Mucosa of rectum (tissue), 2 donors: ENCODE measurements at regions not wholly inside any gene's neighbourhood (a gene's known extent, or its start where the extent isn't known, plus 50 kb on each side); places are given as distances from the start of the nearest gene placed in this dataset.
"Not testable (repeated sequence)": the region's sequence is repeated elsewhere in the genome, so short reads cannot be mapped to it uniquely, and the experiment has no call there.

Source experiments
- H3K27ac ChIP-seq, 2 donors: one replicate each; pipeline ENCODE4 v1.7.0; 2013; ENCODE audit warnings: inconsistent platforms in 2 of 2, low read depth in 2 of 2, low read length in 2 of 2
- H3K27me3 ChIP-seq, 2 donors: one replicate each; pipeline ENCODE4 v1.7.0; 2013; ENCODE audit warnings: low read length in 2 of 2; ENCODE audit not compliant: control insufficient read depth in 2 of 2, insufficient read depth in 2 of 2
- H3K36me3 ChIP-seq, 2 donors: one replicate each; pipeline ENCODE4 v1.7.0; 2013; ENCODE audit warnings: low read length in 2 of 2; ENCODE audit not compliant: control insufficient read depth in 2 of 2, insufficient read depth in 2 of 2
- H3K4me1 ChIP-seq, 2 donors: one replicate each; pipeline ENCODE4 v1.7.0; 2013; ENCODE audit warnings: low read length in 2 of 2, mild to moderate bottlenecking in 1 of 2; ENCODE audit not compliant: control insufficient read depth in 2 of 2, insufficient read depth in 2 of 2
- H3K4me3 ChIP-seq, 2 donors: one replicate each; pipeline ENCODE4 v1.7.0; 2013; ENCODE audit warnings: low read length in 2 of 2
- H3K9ac ChIP-seq, 2 donors: one replicate each; pipeline ENCODE4 v1.7.0; 2013; ENCODE audit warnings: low read length in 2 of 2, low read depth in 1 of 2, mild to moderate bottlenecking in 1 of 2
- H3K9me3 ChIP-seq, 2 donors: one replicate each; pipeline ENCODE4 v1.7.0; 2013; ENCODE audit warnings: low read length in 2 of 2; ENCODE audit not compliant: control insufficient read depth in 2 of 2
- donor health status: healthy.
- donor health status: Normal muscosa, but diverticular disease.

- H3K27me3 ChIP-seq = no peaks in the 10 kb centered on the region
- H3K9me3 ChIP-seq = no peaks in the 10 kb centered on the region
- no peak overlapping the region for H3K4me3 ChIP-seq
- no peaks in the 10 kb centered on the region for H3K36me3 ChIP-seq
- no peak overlapping the region for H3K9ac ChIP-seq
- peaks cover 0 to 3% of the 10 kb centered on the region in 2 donors for H3K4me1 ChIP-seq
- no peak overlapping the region for H3K27ac ChIP-seq
These were observed 474.6 kb downstream of the CBLN4 start for GRCh38 chr20:55530763-55531162.

- Histone ChIP-seq H3K4me3 (no peak overlapping the region), H3K36me3 (no peaks in the 10 kb centered on the region), H3K27ac (no peak overlapping the region), H3K4me1 (peaks cover 0 to 3% of the 10 kb centered on the region in 2 donors), H3K27me3 (no peaks in the 10 kb centered on the region), H3K9ac (no peak overlapping the region), H3K9me3 (no peaks in the 10 kb centered on the region)
These were observed 476.8 kb downstream of the CBLN4 start for GRCh38 chr20:55528482-55528881.

GRCh38 chr20:55522296-55522815 is 483.0 kb downstream of the CBLN4 start:
- no peak overlapping the region for H3K27ac ChIP-seq
- no peaks in the 10 kb centered on the region for H3K4me1 ChIP-seq
- H3K9ac ChIP-seq = no peak overlapping the region
- no peak overlapping the region for H3K4me3 ChIP-seq
- H3K27me3 ChIP-seq = no peaks in the 10 kb centered on the region
- H3K36me3 ChIP-seq = no peaks in the 10 kb centered on the region
- H3K9me3 ChIP-seq = no peaks in the 10 kb centered on the region

GRCh38 chr20:55517584-55517983 is 487.7 kb downstream of the CBLN4 start:
- not testable (repeated sequence) for H3K4me1 ChIP-seq, H3K27ac ChIP-seq, H3K36me3 ChIP-seq, H3K27me3 ChIP-seq, H3K4me3 ChIP-seq, H3K9ac ChIP-seq, H3K9me3 ChIP-seq

GRCh38 chr20:55515832-55516231 is 489.5 kb downstream of the CBLN4 start:
- H3K4me1 ChIP-seq = no peaks in the 10 kb centered on the region
- no peak overlapping the region for H3K9ac ChIP-seq
- no peak overlapping the region for H3K4me3 ChIP-seq
- H3K36me3 ChIP-seq = no peaks in the 10 kb centered on the region
- no peaks in the 10 kb centered on the region for H3K9me3 ChIP-seq
- H3K27me3 ChIP-seq = no peaks in the 10 kb centered on the region
- no peak overlapping the region for H3K27ac ChIP-seq

- Histone ChIP-seq H3K27me3 (no peaks in the 10 kb centered on the region), H3K9ac (no peak overlapping the region), H3K27ac (no peak overlapping the region), H3K4me1 (no peaks in the 10 kb centered on the region), H3K36me3 (no peaks in the 10 kb centered on the region), H3K4me3 (no peak overlapping the region), H3K9me3 (no peaks in the 10 kb centered on the region)
These were observed 490.8 kb downstream of the CBLN4 start for GRCh38 chr20:55514531-55514930.

GRCh38 chr20:55513954-55514353 is 491.4 kb downstream of the CBLN4 start:
- Histone ChIP-seq H3K4me1 (no peaks in the 10 kb centered on the region), H3K36me3 (no peaks in the 10 kb centered on the region), H3K9me3 (no peaks in the 10 kb centered on the region), H3K9ac (no peak overlapping the region), H3K4me3 (no peak overlapping the region), H3K27me3 (no peaks in the 10 kb centered on the region), H3K27ac (no peak overlapping the region)

- Histone ChIP-seq H3K27ac (no peak overlapping the region), H3K36me3 (no peaks in the 10 kb centered on the region), H3K27me3 (no peaks in the 10 kb centered on the region), H3K4me1 (no peaks in the 10 kb centered on the region), H3K9me3 (no peaks in the 10 kb centered on the region), H3K4me3 (no peak overlapping the region), H3K9ac (no peak overlapping the region)
These were observed 505.2 kb downstream of the CBLN4 start for GRCh38 chr20:55500130-55500529.

GRCh38 chr20:55488593-55488992 is 516.7 kb downstream of the CBLN4 start:
- Histone ChIP-seq H3K4me3 (no peak overlapping the region), H3K36me3 (no peaks in the 10 kb centered on the region), H3K27me3 (no peaks in the 10 kb centered on the region), H3K27ac (no peak overlapping the region), H3K9me3 (no peaks in the 10 kb centered on the region), H3K9ac (no peak overlapping the region), H3K4me1 (no peaks in the 10 kb centered on the region)

- Histone ChIP-seq H3K9me3 (no peaks in the 10 kb centered on the region), H3K4me1 (no peaks in the 10 kb centered on the region), H3K36me3 (no peaks in the 10 kb centered on the region), H3K27me3 (no peaks in the 10 kb centered on the region), H3K9ac (no peak overlapping the region), H3K27ac (no peak overlapping the region), H3K4me3 (no peak overlapping the region)
These were observed 526.4 kb downstream of the CBLN4 start for GRCh38 chr20:55478724-55479450.
